DMS79 (cell line): ENCODE measurements at regions not wholly inside any gene's neighbourhood (a gene's known extent, or its start where the extent isn't known, plus 50 kb on each side); places are given as distances from the start of the nearest gene placed in this dataset.
"Not testable (repeated sequence)": the region's sequence is repeated elsewhere in the genome, so short reads cannot be mapped to it uniquely, and the experiment has no call there.

Experiments used
- DNase-seq: peaks from one replicate; lab custom pipeline; 2025; lab: John Stamatoyannopoulos, UW

DNA sequence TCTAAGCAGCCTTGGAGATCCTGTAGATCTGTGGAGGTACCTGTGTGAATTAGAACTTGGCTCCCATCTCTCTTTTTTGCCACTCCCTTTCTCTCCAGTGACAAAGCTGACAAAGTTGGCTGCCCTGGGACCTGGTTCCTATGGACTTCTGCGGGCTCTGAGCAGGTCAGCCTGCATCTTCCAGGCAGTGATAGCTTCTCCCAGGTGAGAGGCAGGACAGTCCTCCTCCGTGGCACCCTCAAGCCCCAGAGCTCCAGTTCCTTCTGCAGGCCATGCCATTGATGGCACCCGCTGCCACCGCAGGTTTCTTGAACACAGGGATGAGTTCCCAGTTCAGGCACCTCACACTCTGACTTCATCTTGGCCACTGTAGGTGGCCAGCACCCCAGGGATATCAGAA is 73.5 kb upstream of the GRB10 start:
- DNase-seq, result no peak

DNA sequence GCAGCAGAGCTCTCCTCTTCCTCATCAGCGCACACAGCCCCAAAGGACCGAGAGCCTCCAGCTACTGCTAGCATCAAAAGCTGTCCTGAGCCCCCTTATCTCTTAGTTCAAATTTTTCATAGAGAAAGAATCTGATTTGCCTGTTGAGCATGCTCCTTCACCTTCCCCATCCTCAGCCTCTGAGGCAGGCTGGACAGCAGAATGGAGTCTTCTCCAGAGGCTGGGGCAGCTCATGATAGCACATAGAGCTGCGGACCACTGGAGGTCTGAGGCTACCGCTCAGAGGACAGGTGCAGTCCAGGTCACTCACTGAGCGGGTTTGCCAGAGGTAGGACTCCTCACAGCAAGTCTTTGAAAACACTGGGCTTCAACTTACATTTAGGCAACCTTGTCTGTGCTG is 72.8 kb upstream of the GRB10 start:
- DNase-seq, result no peak

DNA sequence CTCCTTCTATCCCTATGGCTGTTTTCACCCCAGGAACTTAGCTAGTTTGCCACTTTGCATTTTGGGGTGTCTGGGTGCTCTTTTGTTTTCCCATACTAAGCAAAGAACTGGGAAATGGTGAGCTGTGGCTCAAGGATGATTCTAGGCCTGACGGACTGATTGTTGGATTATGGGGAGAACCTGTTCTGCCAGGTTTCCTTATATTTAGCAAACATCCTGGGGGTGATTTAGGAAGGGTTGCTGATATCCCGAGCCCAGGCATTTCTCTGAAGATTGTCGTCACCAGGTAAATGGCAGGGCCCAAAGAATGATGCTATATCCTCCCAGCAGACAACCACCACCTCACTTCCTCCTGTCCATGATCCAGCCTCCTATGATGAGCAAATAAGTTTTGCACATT is 72.1 kb upstream of the GRB10 start:
- DNase-seq, result no peak

DNA sequence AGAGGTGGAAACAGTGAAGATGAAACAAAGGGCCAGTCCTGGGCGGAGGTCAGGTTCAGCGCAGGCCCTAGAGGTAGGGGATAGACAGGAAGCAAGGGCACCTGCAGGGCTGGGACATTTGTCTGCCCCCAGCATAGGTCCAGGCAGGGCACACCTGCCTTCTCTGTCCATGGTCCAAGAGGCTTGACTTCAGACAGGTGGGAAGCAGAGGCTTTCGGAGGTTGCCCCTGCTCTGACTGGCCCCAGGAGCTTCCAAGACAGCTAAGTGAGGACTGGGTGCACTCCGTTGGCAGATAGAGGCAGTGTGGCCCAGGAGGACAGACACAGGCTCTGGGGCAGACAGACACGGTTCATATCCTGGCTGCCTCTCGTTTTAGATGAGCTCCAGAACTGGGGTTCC is 71.6 kb upstream of the GRB10 start:
- DNase-seq, result no peak

DNA sequence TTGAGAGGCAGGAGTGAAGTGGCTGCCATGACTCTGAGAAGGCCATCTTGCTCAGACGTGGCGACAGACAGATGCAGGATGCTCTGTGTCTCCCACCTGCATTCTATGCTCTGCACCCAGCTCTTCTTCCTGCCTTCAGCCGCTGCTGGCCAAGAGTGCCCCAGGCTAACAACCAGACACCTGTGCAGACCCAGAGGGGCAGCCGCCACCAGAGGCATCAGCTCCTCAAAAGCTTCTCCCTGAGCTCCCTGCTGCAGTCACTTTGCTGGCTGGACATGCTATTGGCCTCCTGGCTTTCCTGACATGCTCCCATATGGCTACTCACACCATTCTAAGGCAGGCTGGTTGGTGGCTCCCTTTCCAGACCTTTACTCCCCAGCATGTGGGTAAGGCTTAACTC is 70.6 kb upstream of the GRB10 start:
- no peak for DNase-seq

DNA sequence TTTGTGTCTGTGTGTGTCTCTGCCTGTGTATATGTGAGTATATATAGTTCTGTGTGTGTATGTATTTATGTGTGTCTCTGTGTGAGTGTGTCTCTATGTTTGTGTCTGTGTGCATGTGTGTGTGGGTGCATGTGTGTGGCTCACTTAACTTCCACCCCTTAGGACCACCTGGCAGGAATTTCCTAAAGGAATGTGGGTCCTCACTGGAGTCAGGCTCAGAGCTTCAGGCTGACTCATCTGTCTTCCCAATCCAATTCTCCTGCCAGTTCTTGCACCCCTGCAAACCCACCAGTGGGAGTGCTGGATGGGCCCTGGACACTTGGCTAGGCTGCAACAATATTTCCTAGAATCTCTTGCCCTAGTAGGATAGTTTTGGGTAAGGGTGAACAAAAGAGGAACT is 70.2 kb upstream of the GRB10 start:
- no peak for DNase-seq

DNA sequence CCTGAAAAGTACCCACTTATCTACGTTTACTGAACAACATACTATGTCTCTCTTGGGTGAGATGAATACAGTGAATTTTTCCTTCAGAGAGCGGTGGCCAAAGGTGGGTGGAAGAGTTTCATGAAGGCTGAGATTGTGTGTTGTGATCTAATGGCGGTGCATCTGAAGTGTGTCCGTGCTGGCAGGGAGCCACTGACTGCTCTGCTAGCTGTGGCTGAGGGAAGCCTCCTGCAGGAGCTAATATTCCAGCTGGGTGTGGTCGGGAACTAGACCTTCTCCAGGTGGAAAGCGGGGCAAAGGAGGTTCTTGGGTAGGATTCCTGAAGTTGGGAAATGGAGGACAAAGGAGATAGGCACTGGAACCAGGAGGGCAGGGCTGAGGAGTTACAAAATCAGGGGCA is 69.2 kb upstream of the GRB10 start:
- DNase-seq, result no peak

DNA sequence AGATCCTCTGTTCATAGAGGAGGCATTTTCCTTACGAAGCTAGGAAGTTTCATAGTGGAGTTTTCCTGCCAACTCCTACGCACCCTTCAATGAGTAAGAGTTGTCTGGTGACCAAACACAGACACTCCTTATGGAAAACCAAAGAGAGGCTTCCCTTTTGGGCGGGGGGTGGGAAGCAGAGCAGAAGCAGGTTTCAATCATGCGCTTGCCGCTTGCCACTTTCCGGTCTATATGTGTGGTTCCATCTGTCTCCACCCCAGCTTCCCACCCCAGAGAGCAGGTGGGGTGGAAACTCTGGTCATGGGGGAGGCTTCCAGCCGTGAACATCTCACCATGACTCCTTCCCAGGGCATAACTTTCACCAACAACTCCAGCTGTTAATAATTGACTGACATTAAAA is 68.8 kb upstream of the GRB10 start:
- no peak for DNase-seq

DNA sequence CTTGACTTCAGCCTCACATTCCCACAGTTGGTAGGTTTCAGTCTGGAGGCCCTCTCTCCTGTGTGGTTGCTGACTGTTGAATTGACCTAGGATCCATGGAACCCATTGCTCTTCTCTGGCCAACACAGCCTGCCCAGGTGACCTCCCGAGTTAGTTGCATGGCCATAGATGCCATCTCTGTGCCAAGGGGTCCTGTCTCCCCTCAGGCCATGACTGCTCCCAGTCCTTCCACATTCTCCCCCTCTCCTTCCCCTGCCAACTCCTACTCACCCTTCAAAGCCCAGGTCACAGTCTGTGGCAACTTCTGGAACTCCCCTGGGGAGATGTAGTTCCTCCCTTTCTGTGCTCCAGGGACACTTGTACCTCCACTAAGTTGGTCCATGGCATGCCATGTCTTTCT is 67.3 kb upstream of the GRB10 start:
- DNase-seq, result no peak

DNA sequence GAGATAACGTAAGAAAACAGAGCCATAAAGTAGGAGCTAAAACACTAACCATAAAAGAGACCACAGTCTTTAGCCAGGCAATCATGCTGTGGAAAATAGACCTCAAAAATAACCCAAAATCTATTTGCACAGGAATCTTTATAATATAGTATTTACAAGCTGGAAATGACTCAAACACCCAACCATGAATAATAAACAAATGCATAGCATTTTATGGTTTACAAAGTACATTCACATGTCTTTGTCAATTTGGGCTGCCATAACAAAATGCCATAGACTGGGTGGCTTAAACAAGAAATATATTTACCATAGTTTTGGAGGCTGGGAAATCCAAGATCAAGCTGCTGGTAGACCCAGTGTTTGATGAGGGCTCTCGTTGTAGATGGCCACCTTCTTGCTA is 65.5 kb upstream of the GRB10 start:
- DNase-seq, result no peak

DNA sequence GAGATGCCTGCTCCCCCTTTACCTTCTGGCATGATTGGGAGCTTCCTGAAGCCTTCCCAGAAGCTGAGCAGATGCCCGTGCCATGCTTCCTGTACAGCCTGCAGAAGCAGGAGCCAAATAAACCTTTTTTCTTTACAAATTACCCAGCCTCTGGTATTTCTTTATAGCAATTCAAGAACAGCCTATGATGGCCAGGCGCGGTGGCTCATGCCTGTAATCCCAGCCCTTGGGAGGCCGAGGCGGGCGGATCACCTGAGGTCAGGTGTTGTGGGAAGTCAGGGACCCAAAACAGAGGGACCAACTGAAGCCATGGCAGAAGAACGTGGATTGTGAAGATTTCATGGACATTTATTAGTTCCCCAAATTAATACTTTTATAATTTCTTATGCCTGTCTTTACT is 62.2 kb upstream of the GRB10 start:
- DNase-seq, result not testable (repeated sequence)

DNA sequence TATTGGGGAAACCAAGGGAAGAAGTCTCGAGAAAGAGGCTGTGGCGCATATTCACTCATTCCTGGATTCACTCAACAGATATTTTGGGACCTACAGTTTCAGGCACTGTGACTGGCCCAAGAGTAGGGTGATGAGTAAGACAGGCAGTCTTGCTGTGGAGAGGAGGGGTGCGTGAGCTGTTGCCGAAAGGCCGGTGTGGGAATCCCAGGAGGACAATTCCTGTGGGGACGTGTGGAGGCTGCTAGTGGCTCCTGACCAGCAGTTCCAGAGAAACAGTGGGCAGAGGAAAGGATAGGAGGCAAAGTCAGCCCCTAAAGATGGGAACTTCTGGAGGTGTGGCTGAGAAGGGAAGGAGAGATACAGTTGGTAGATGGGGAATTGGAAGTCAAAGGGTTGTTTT is 59.3 kb upstream of the GRB10 start:
- DNase-seq, result no peak

DNA sequence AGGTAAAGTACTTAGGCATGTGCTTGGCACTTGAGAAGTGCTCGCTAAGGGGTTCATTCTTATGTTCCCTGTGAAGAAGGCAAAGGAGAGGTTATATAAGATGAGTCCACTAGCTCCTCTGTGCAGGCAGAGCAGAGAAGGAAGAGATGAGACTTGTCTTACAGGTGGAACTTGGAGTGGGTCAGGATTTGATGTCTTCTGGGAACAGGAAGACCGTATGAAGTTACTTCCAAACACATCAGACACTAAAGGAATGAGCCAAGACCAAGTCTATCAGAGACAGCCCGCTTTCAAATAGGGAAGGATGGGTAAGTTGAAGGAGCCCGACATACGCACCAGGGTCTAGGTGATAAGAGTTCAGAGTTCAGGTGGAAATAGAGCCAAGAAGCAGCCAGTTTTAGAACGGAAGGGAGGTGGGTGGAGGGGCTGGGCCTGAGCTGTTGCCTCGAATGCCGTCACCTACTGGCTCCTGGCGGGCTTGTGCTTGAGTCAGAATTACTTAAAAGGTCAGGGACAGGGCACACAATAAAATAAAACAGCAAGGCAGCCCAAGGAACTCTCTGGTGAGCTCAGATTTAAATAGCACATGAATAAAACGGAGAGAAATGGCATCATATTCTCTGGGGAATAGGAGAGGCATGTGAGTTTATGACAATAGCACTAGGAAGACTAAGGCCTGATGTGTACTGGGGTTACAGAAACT is 56.1 kb upstream of the GRB10 start:
- no peak for DNase-seq

DNA sequence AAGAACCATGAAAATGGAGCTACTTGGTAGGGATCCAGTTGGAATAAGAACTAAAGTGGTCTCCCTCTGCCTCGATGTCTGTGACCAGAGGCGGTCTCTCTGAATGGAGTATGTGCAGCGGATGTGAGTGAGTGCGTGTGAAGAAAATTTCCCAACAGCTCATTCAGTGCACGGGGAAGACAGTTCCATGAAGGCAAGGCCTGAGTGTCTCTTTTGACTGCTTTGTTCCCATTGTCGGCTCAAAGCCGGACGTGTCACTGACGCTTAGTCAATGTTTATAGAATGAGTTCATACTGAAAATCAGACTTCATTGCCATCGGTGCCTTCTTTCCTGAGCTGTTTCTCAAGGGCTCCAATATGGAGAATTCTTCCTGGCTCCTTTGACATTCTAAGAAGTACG is 55.3 kb upstream of the GRB10 start:
- DNase-seq, result no peak

DNA sequence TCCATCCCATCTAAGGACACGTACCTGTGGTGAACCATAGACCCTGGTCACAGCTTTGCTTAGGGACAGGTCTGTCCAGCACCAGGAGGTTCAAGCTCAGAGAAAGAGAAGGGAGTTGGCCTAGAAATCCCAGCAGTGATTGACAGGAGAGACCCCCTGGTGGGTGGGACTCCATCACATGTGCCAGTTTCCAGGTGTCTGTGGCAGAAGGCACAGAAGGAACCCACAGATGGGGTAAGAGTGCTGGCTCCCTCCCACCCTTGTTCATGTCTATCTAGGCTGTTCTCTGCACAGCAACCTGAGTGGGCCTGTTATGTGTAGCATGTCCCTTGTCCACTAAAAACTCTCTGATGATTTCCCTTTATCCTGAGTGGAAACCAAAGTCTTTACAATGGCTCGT is 54.0 kb upstream of the GRB10 start:
- DNase-seq, result no peak

DNA sequence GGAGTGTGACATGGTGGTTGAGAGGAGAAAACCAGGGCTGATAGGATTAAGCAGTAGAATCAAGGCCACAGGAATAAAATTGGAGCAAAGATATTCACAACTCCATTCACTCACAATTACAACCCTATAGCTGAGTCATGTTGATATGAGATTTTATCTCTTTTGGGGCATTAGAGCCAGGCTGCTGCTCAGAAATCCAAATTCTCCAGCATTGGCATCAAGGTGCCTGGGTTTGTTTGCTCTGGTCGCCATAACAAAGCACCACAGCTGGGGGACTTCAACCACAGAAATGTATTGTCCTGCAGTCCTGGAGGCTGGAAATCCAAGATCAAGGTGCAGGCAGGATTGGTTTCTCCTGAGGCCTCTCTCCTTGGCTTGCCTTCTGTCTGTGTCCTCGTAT is 52.5 kb upstream of the GRB10 start:
- no peak for DNase-seq

DNA sequence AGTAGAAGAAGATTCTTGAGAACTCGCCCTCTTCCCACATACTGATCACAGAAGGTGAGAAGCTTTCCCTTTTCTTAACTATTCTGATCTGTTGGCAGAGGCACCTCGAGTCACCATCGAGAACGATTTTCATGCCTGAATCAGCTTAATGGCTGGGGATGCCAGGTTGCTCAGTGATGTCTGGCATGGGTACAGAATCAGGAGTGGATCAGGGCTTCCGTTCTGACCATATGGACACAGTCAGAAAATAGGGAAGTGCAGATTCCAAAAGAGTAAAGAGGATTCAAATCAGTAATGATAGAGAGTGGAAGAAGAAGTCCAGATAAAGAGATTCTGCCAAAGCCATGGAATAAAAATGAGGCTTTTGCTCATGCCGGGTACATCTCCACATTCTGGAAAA is 52.0 kb upstream of the GRB10 start:
- no peak for DNase-seq

DNA sequence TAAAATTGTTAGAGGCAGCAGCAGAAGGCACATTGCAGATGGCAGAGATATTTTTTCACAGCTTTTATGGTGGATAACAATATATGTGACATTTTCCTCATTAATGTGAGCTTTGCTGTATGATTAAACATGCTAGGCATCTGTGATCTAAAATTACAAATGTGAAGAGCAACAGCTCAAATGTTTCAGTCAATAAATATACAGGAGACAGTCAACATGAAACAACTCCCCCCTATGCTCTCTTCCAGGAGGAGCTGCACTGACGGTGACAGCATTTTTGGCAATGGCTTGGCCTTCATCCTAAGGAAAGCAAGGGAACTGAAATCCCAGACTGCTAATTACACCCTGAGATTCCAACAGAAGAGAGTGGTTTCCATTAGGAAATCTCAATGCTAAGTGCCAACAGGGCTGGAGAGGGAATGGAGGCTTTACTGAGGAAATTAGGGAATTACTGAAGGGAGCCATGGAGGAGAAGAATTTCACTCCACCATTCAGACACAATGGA is 51.4 kb upstream of the GRB10 start:
- DNase-seq, result no peak

DNA sequence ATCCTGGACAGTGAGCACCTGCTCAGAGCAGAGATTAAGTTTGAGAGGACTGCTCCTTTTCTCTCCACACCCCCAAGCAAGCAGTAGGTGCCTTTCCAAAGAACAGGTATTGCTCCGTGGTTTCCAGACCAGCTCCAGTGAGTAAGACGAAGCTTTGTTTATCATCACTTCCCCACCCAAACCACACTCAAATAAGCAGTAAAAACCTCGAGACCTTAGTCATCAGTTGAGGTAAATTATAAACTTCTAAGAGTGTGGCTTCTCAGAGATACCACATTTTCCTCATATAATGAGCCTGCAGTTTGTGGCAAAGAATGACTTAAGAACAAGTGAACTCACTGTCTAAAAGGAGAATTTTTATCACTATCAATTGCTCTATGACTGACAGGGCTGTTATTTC is 50.0 kb upstream of the GRB10 start:
- DNase-seq, result no peak
